ENCODE measurements at regions not wholly inside any gene's neighbourhood (a gene's known extent, or its start where the extent isn't known, plus 50 kb on each side); places are given as distances from the start of the nearest gene placed in this dataset.

GRCh38 chr6:44022671-44023352, 104.4 kb downstream of the MRPL14 start:
- Histone ChIP-seq H3K27me3 (no peaks in the 10 kb centered on the region), H3K4me1 (no peaks in the 10 kb centered on the region), H3K4me3 (no peak overlapping the region), H3K27ac (no peak overlapping the region), H3K36me3 (no peaks in the 10 kb centered on the region), H3K9me3 (no peaks in the 10 kb centered on the region)
- no peak for TF ChIP-seq CTCF (IDR thresholded peaks at IDR 0.05 in 4 of 5, conservative IDR thresholded peaks at IDR 0.05 in 1 of 5)
- no peak for TF ChIP-seq POLR2A (IDR thresholded peaks at IDR 0.05)
- in situ Hi-C loops (cut with MboI; ENCODE audit: low sequenced_read_pairs in 4 of 4) (no loop called here), intact Hi-C loops (cut with DNase I; ENCODE audit: low total_unique reads) (no loop called here)
- ATAC-seq (no peak), DNase-seq (no peak)

- no peaks in the 10 kb centered on the region for H3K36me3 ChIP-seq
- no peak overlapping the region for H3K27ac ChIP-seq
- no peaks in the 10 kb centered on the region for H3K27me3 ChIP-seq
- intact Hi-C loops (cut with DNase I; ENCODE audit: low total_unique reads), result no loop called here
- no peaks in the 10 kb centered on the region for H3K9me3 ChIP-seq
- ATAC-seq (no peak), DNase-seq (no peak)
- in situ Hi-C loops (cut with MboI; ENCODE audit: low sequenced_read_pairs in 4 of 4), result no loop called here
- no peaks in the 10 kb centered on the region for H3K4me1 ChIP-seq
- no peak overlapping the region for H3K4me3 ChIP-seq
- TF ChIP-seq CTCF (IDR thresholded peaks at IDR 0.05 in 4 of 5, conservative IDR thresholded peaks at IDR 0.05 in 1 of 5) (no peak), POLR2A (IDR thresholded peaks at IDR 0.05) (no peak)
Observed at GRCh38 chr6:44022296-44022661, 105.0 kb downstream of the MRPL14 start.

- no peak for TF ChIP-seq CTCF (IDR thresholded peaks at IDR 0.05 in 4 of 5, conservative IDR thresholded peaks at IDR 0.05 in 1 of 5)
- TF ChIP-seq POLR2A (IDR thresholded peaks at IDR 0.05), result no peak
- no peaks in the 10 kb centered on the region for H3K9me3 ChIP-seq
- no peaks in the 10 kb centered on the region for H3K4me1 ChIP-seq
- intact Hi-C loops (cut with DNase I; ENCODE audit: low total_unique reads) (no loop called here), in situ Hi-C loops (cut with MboI; ENCODE audit: low sequenced_read_pairs in 4 of 4) (no loop called here)
- H3K36me3 ChIP-seq, result no peaks in the 10 kb centered on the region
- ATAC-seq, result no peak
- no peak overlapping the region for H3K27ac ChIP-seq
- no peak for DNase-seq
- H3K27me3 ChIP-seq, result no peaks in the 10 kb centered on the region
- H3K4me3 ChIP-seq, result no peak overlapping the region
Observed at GRCh38 chr6:44021589-44022295, 105.5 kb downstream of the MRPL14 start.

- H3K27ac ChIP-seq, result no peak overlapping the region
- intact Hi-C loops (cut with DNase I; ENCODE audit: low total_unique reads), result no loop called here
Observed at GRCh38 chr6:44020664-44021425, 106.4 kb downstream of the MRPL14 start.

More at GRCh38 chr6:44020664-44021425, 106.4 kb downstream of the MRPL14 start:
- no peaks in the 10 kb centered on the region for H3K27me3 ChIP-seq
- no peak overlapping the region for H3K4me3 ChIP-seq
- H3K4me1 ChIP-seq, result no peaks in the 10 kb centered on the region
- no peak for ATAC-seq
- no peak for TF ChIP-seq POLR2A (IDR thresholded peaks at IDR 0.05)
- no peak for TF ChIP-seq CTCF (IDR thresholded peaks at IDR 0.05 in 4 of 5, conservative IDR thresholded peaks at IDR 0.05 in 1 of 5)
- no peaks in the 10 kb centered on the region for H3K36me3 ChIP-seq
- DNase-seq, result no peak
- no peaks in the 10 kb centered on the region for H3K9me3 ChIP-seq
- in situ Hi-C loops (cut with MboI; ENCODE audit: low sequenced_read_pairs in 4 of 4), result no loop called here
